Fibroblast of lung (primary cell): ENCODE measurements at regions not wholly inside any gene's neighbourhood (a gene's known extent, or its start where the extent isn't known, plus 50 kb on each side); places are given as distances from the start of the nearest gene placed in this dataset.

Source experiments
- EZH2 ChIP-seq: IDR thresholded peaks from 2 replicates; pipeline ENCODE4 v1.5.1; 2012; ENCODE audit warnings: low read length, control low read depth, mild to moderate bottlenecking; ENCODE audit errors: missing control alignments
- TF ChIP-seq, protein P1 (sequence below), 2 donors: IDR thresholded peaks in 1 of 2; conservative IDR thresholded peaks in 1 of 2; 1 replicate in 1 of 2; 2 replicates in 1 of 2; pipeline ENCODE4 v1.5.1; 2011 to 2012; ENCODE audit warnings: low read length in 2 of 2, control low read depth in 1 of 2, inconsistent platforms in 1 of 2, low read depth in 1 of 2, mild to moderate bottlenecking in 1 of 2

GRCh38 chr20:57095426-57095825 lies 171.0 kb downstream of the BMP7 start:
- TF ChIP-seq, protein P1, sequence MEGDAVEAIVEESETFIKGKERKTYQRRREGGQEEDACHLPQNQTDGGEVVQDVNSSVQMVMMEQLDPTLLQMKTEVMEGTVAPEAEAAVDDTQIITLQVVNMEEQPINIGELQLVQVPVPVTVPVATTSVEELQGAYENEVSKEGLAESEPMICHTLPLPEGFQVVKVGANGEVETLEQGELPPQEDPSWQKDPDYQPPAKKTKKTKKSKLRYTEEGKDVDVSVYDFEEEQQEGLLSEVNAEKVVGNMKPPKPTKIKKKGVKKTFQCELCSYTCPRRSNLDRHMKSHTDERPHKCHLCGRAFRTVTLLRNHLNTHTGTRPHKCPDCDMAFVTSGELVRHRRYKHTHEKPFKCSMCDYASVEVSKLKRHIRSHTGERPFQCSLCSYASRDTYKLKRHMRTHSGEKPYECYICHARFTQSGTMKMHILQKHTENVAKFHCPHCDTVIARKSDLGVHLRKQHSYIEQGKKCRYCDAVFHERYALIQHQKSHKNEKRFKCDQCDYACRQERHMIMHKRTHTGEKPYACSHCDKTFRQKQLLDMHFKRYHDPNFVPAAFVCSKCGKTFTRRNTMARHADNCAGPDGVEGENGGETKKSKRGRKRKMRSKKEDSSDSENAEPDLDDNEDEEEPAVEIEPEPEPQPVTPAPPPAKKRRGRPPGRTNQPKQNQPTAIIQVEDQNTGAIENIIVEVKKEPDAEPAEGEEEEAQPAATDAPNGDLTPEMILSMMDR (conservative IDR thresholded peaks at IDR 0.05 in 1 of 2, IDR thresholded peaks at IDR 0.05 in 1 of 2; ENCODE audit: low read depth in 1 of 2, low read length in 2 of 2): no peak
- TF ChIP-seq EZH2: no peak
